OCI-LY7 (cell line): ENCODE measurements at regions not wholly inside any gene's neighbourhood (a gene's known extent, or its start where the extent isn't known, plus 50 kb on each side); places are given as distances from the start of the nearest gene placed in this dataset.

ENCODE experiments used
- CTCF ChIP-seq: fragments of 200-600 bp; sonication (generic); conservative IDR thresholded peaks from 2 replicates; pipeline ENCODE4 v1.5.1; 2014; ENCODE audit warnings: mild to moderate bottlenecking, antibody characterized with exemption, low read length, moderate library complexity, mixed read lengths
- EZH2phosphoT487 ChIP-seq: fragments of 200-600 bp; sonication (generic); IDR thresholded peaks from 2 replicates; pipeline ENCODE4 v1.6.1; 2018; ENCODE audit warnings: low read depth, borderline replicate concordance, mild to moderate bottlenecking, mixed run types, antibody characterized with exemption, low read length, moderate library complexity, mixed read lengths

- no peak for TF ChIP-seq CTCF
- TF ChIP-seq EZH2phosphoT487: no peak
Measured at GRCh38 chr7:69190025-69190424, 408.2 kb upstream of the AUTS2 start.
